RWPE1 (cell line): ENCODE measurements at regions not wholly inside any gene's neighbourhood (a gene's known extent, or its start where the extent isn't known, plus 50 kb on each side); places are given as distances from the start of the nearest gene placed in this dataset.

Experiments
- CTCF ChIA-PET: fragments of 350-600 bp; sonication (Branson Sonifier 250); formaldehyde crosslinking; extraction: SDS; loops from one replicate; lab custom pipeline; 2021; lab: Yijun Ruan, JAX
- POLR2A ChIA-PET: fragments of 400-600 bp; formaldehyde crosslinking; extraction: SDS; loops from one replicate; lab custom pipeline; 2020; ENCODE audit warnings: antibody characterized with exemption; ENCODE audit not compliant: low non-redundant PET; lab: Yijun Ruan, JAX
- DNase-seq: peaks from one replicate; pipeline ENCODE4 v3.0.0; 2012; ENCODE audit warnings: low spot score
- H3K27ac ChIP-seq: fragments of 450-650 bp; 2 replicates; pipeline ENCODE4 v1.5.1; 2017
- TF ChIP-seq, protein P1 (sequence below): fragments of 450-650 bp; conservative IDR thresholded peaks from 2 replicates; pipeline ENCODE4 v1.5.1; 2017; ENCODE audit warnings: low read depth, mild to moderate bottlenecking

- no peak for DNase-seq
- ChIA-PET POLR2A (no interaction called here), CTCF (no interaction called here)
- TF ChIP-seq, protein P1, sequence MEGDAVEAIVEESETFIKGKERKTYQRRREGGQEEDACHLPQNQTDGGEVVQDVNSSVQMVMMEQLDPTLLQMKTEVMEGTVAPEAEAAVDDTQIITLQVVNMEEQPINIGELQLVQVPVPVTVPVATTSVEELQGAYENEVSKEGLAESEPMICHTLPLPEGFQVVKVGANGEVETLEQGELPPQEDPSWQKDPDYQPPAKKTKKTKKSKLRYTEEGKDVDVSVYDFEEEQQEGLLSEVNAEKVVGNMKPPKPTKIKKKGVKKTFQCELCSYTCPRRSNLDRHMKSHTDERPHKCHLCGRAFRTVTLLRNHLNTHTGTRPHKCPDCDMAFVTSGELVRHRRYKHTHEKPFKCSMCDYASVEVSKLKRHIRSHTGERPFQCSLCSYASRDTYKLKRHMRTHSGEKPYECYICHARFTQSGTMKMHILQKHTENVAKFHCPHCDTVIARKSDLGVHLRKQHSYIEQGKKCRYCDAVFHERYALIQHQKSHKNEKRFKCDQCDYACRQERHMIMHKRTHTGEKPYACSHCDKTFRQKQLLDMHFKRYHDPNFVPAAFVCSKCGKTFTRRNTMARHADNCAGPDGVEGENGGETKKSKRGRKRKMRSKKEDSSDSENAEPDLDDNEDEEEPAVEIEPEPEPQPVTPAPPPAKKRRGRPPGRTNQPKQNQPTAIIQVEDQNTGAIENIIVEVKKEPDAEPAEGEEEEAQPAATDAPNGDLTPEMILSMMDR: no peak
- H3K27ac ChIP-seq: no peak overlapping the region
Observed at GRCh38 chr5:58191443-58191842, 268.4 kb downstream of the PLK2 start.

- ChIA-PET POLR2A (no interaction called here), CTCF (interaction anchor here (0.6 to 0.9 kb wide), 2 partner anchors 72 to 76 kb away, joined by 3 to 4 read pairs; no protein-coding TSS in a partner anchor)
- no peak overlapping the region for H3K27ac ChIP-seq
- TF ChIP-seq, protein P1: 0 out of 2 replicates have a peak, but pooled peaks have one; percentile 17
- DNase-seq: peak; percentile 86
Observed at GRCh38 chr5:58188262-58188651, 271.6 kb downstream of the PLK2 start.

DNA sequence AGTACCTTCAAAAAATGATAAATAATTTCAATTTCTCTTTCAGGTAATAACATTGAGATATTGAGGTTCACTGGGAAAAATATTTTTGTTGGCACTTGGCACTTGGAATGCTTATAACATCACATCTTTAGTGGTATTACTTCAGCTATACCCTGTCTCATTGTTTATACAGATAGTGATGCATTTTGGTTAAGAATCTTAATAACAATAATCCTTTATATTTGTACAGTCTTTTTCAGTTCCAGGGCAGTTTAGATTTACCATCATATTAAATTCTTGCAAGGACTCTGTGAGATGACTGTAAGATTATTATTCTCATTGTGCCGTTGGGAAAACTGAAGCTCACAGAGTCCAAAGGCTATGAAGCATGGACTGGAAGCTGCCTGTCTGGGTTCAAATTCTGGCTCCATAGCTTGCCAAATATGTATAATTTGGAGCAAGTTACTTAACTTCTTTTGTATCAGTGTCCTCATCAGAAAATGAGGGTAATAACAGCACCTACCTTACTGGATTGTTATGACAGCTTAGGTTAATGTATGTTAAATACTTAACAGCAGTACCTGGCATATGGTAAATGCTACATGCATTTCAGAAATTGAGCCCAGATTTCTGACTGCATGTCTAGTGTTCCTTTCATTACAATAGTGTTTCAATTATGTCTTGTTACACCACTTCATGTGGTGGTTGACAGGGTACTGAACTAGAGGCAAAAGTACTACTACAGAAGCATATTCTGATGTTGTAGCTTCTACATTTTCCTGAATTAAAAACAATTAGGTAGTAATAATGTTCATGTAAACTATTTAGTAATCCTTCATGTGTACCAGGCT, 272.2 kb downstream of the PLK2 start:
- no peak overlapping the region for H3K27ac ChIP-seq
- DNase-seq: no peak
- TF ChIP-seq, protein P1: no peak
- CTCF ChIA-PET: interaction anchor here (0.6 to 0.9 kb wide), 3 partner anchors 72 to 273 kb away, joined by 3 to 4 read pairs (median 3); no protein-coding TSS in a partner anchor
- POLR2A ChIA-PET: no interaction called here

DNA sequence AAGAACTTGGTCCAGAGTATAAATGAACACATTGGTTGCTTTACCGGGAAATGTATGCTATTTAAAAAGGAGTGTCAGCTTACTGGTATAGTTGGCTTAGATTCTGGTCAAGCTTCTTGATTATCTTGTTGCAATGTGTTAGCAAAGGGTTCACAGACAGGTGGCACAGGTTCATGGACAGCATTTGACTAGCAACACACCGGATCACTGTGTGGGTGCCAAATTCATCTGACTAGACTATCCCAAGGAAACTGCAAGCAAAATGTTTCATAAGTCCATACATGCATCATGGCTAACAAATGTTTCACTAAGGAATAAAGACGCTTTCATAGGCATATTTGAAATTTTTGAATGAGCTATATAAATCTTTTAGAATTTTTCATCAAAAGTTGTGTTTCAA, 274.1 kb downstream of the PLK2 start:
- H3K27ac ChIP-seq: no peak overlapping the region
- no peak for DNase-seq
- POLR2A ChIA-PET: no interaction called here
- TF ChIP-seq, protein P1: no peak
- CTCF ChIA-PET: no interaction called here

DNA sequence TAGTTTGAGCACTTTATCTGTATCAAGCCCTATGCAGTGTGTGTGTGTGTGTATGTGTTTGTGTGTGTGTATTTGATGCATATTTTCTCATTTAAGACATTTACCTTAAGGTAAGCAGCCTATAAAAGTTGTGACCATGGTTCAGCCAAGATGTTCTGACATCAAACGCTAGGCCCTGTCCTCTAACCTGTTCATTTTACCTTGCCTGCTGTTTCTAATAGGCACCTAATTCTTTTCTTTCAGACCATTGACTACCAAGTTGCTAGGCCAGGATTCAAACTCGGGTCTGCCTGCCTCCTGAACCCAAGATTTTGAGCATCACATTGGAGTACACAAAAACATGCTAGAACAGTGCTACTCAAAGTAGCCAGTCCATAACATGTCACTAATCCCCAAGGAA, 274.5 kb downstream of the PLK2 start:
- ChIA-PET POLR2A (no interaction called here), CTCF (no interaction called here)
- H3K27ac ChIP-seq: no peak overlapping the region
- TF ChIP-seq, protein P1: no peak
- no peak for DNase-seq

DNA sequence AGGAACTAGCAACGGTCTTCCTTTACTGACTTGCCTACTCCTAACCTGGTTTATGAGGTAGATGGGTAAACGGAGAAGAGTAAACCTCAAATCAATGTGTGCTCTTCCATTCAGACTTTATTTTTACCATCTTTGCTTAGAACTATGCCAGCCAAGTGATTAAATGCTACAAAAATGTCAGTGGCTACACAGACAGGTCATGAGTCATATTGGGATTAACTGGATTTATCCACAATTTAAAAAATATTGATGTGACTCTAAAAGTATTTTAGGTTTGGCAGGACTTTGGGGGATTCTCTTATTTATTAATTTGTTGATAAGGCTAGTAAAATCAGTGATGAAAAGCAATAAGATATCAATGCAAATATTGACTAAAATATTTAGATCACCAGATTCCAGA, 275.0 kb downstream of the PLK2 start:
- no peak overlapping the region for H3K27ac ChIP-seq
- POLR2A ChIA-PET: no interaction called here
- CTCF ChIA-PET: no interaction called here
- peak; percentile 65 for DNase-seq
- TF ChIP-seq, protein P1: no peak
